Colonic mucosa (tissue), 4 donors: ENCODE measurements at regions not wholly inside any gene's neighbourhood (a gene's known extent, or its start where the extent isn't known, plus 50 kb on each side); places are given as distances from the start of the nearest gene placed in this dataset.

Source experiments
- DNase-seq: peaks from one replicate; pipeline ENCODE4 v3.0.0-alpha.2; 2020
- H3K27ac ChIP-seq: fragments of 200-600 bp; one replicate; pipeline ENCODE4 v1.8.0; 2021
- H3K27me3 ChIP-seq: fragments of 200-600 bp; one replicate; pipeline ENCODE4 v1.8.0; 2021
- H3K36me3 ChIP-seq: fragments of 200-600 bp; one replicate; pipeline ENCODE4 v1.8.0; 2021
- H3K4me1 ChIP-seq: fragments of 200-600 bp; one replicate; pipeline ENCODE4 v1.8.0; 2021; ENCODE audit warnings: mild to moderate bottlenecking
- H3K4me3 ChIP-seq: fragments of 200-600 bp; one replicate; pipeline ENCODE4 v1.8.0; 2021
- H3K9ac ChIP-seq, 2 donors: one replicate each; pipeline ENCODE4 v1.7.0; 2013; ENCODE audit warnings: control low read depth in 2 of 2, low read depth in 2 of 2, low read length in 2 of 2
- H3K9me3 ChIP-seq: fragments of 200-600 bp; one replicate; pipeline ENCODE4 v1.8.0; 2021
- intact Hi-C: fragments of 100-400 bp; cut with DNase I; formaldehyde crosslinking; loops from one replicate; pipeline ENCODE4 v1.14.1; 2022
- TF ChIP-seq, protein P1 (sequence below): fragments of 200-600 bp; IDR thresholded peaks from one replicate; pipeline ENCODE4 v1.8.0; 2022; ENCODE audit warnings: antibody characterized with exemption, mild to moderate bottlenecking
- donor health status: healthy.
- donor health status: DM: no; HTN: no; CAD: no.
- donor health status: DM: no; HTN: no; CAD: no.

- no peak for DNase-seq
- H3K36me3 ChIP-seq, result no peaks in the 10 kb centered on the region
- no peaks in the 10 kb centered on the region for H3K9me3 ChIP-seq
- no peaks in the 10 kb centered on the region for H3K4me1 ChIP-seq
- no peak overlapping the region for H3K27ac ChIP-seq
- H3K4me3 ChIP-seq, result no peak overlapping the region
- H3K27me3 ChIP-seq, result no peaks in the 10 kb centered on the region
- TF ChIP-seq, protein P1, sequence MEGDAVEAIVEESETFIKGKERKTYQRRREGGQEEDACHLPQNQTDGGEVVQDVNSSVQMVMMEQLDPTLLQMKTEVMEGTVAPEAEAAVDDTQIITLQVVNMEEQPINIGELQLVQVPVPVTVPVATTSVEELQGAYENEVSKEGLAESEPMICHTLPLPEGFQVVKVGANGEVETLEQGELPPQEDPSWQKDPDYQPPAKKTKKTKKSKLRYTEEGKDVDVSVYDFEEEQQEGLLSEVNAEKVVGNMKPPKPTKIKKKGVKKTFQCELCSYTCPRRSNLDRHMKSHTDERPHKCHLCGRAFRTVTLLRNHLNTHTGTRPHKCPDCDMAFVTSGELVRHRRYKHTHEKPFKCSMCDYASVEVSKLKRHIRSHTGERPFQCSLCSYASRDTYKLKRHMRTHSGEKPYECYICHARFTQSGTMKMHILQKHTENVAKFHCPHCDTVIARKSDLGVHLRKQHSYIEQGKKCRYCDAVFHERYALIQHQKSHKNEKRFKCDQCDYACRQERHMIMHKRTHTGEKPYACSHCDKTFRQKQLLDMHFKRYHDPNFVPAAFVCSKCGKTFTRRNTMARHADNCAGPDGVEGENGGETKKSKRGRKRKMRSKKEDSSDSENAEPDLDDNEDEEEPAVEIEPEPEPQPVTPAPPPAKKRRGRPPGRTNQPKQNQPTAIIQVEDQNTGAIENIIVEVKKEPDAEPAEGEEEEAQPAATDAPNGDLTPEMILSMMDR, result no peak
- intact Hi-C loops, result no loop called here
- H3K9ac ChIP-seq, result no peak overlapping the region
Observed at GRCh38 chr7:18117482-18117881, 89.8 kb upstream of the PRPS1L1 start.

DNA sequence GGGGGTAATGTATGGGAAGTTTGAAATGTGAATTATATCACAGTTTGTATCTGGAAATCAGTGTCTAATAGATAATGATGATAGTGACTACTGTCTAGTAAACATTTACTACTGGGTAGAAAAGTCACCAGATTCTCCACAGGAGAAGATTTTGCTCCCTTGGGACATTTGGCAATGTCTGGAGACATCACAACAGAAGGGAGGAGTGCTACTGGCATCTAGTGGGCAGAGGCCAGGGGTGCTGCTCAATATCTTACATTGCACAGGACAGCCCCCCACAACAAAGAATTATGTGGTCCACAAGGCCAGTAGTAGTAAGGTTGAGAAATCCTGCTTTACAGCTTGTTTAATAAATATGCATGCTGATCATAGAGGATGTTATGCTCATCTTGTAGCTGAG, 92.3 kb upstream of the PRPS1L1 start:
- intact Hi-C loops, result no loop called here
- Histone ChIP-seq H3K9ac (no peak overlapping the region), H3K27ac (no peak overlapping the region), H3K4me1 (no peaks in the 10 kb centered on the region), H3K36me3 (no peaks in the 10 kb centered on the region), H3K27me3 (no peaks in the 10 kb centered on the region), H3K9me3 (no peaks in the 10 kb centered on the region), H3K4me3 (no peak overlapping the region)
- TF ChIP-seq, protein P1, result no peak
- DNase-seq, result no peak

GRCh38 chr7:18123508-18124239, 96.0 kb upstream of the PRPS1L1 start:
- intact Hi-C loops, result no loop called here

GRCh38 chr7:18125476-18125875, 97.8 kb upstream of the PRPS1L1 start:
- Histone ChIP-seq H3K27ac (no peak overlapping the region), H3K36me3 (no peaks in the 10 kb centered on the region), H3K4me1 (no peaks in the 10 kb centered on the region), H3K4me3 (no peak overlapping the region), H3K27me3 (no peaks in the 10 kb centered on the region), H3K9ac (no peak overlapping the region), H3K9me3 (no peaks in the 10 kb centered on the region)
- intact Hi-C loops, result no loop called here
- TF ChIP-seq, protein P1, result no peak
- DNase-seq, result no peak

More at GRCh38 chr7:18123508-18124239, 96.0 kb upstream of the PRPS1L1 start:
- Histone ChIP-seq H3K4me3 (no peak overlapping the region), H3K27me3 (no peaks in the 10 kb centered on the region), H3K9me3 (no peaks in the 10 kb centered on the region), H3K36me3 (no peaks in the 10 kb centered on the region), H3K9ac (no peak overlapping the region), H3K27ac (no peak overlapping the region), H3K4me1 (no peaks in the 10 kb centered on the region)
- DNase-seq, result no peak
- TF ChIP-seq, protein P1, result no peak

DNA sequence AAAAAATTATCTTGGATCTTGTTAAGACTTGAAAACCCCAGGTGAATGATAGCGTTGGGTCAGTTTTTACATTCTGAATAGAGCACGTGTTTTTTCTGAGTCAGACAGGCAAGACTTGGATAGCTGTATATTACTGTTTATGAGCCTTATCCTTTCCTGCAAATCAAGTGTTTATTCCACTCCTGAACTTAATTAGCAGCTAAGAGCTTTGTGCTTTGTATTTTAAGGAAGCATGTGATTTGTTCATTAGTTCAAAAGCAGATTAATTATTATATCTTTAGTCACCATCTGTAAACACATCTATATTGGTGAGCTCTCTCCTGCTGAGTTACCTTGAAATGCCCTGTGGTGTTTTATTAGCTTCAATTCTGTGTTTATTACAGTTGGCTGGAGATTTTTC, 98.6 kb upstream of the PRPS1L1 start:
- Histone ChIP-seq H3K9ac (no peak overlapping the region), H3K4me3 (no peak overlapping the region), H3K27ac (no peak overlapping the region), H3K9me3 (no peaks in the 10 kb centered on the region), H3K4me1 (no peaks in the 10 kb centered on the region), H3K36me3 (no peaks in the 10 kb centered on the region), H3K27me3 (no peaks in the 10 kb centered on the region)
- TF ChIP-seq, protein P1, result no peak
- intact Hi-C loops, result no loop called here
- DNase-seq, result no peak
